CD4-positive, alpha-beta memory T cell (primary cell): ENCODE measurements at regions not wholly inside any gene's neighbourhood (a gene's known extent, or its start where the extent isn't known, plus 50 kb on each side); places are given as distances from the start of the nearest gene placed in this dataset.

ENCODE experiments used
- CTCF ChIA-PET: fragments of 350-600 bp; sonication (Branson Sonifier 250); formaldehyde crosslinking; loops from one replicate; lab custom pipeline; 2021; ENCODE audit warnings: inconsistent platforms; ENCODE audit not compliant: partially characterized antibody; lab: Charles Lee
- POLR2A ChIA-PET: fragments of 350-600 bp; sonication (Branson Sonifier 250); formaldehyde crosslinking; loops from one replicate; lab custom pipeline; 2021; ENCODE audit not compliant: partially characterized antibody; lab: Charles Lee
- DNase-seq, 5 donors: peaks; one replicate each; pipeline versions ENCODE4 v3.0.0 to v3.0.0-alpha.2; 2020 to 2022; ENCODE audit warnings: mixed read lengths in 1 of 5
- H3K27ac ChIP-seq: one replicate; pipeline ENCODE4 v1.7.0; 2013; ENCODE audit warnings: low read depth, low read length
- H3K27me3 ChIP-seq: 2 replicates; pipeline ENCODE4 v1.7.0; 2013; ENCODE audit warnings: mild to moderate bottlenecking, low read length, moderate library complexity; ENCODE audit not compliant: insufficient read depth
- H3K36me3 ChIP-seq: 2 replicates; pipeline ENCODE4 v1.7.0; 2013; ENCODE audit warnings: mild to moderate bottlenecking, low read length, moderate library complexity; ENCODE audit not compliant: insufficient read depth
- H3K4me1 ChIP-seq: 2 replicates; pipeline ENCODE4 v1.7.0; 2013; ENCODE audit warnings: mild to moderate bottlenecking, low read length, moderate library complexity; ENCODE audit not compliant: insufficient read depth
- H3K4me3 ChIP-seq, 2 donors: one replicate each; pipeline ENCODE4 v1.7.0; 2013; ENCODE audit warnings: low read length in 2 of 2, mild to moderate bottlenecking in 1 of 2
- H3K9me3 ChIP-seq, 2 donors: one replicate each; pipeline ENCODE4 v1.7.0; 2013; ENCODE audit warnings: low read length in 2 of 2, control low read depth in 1 of 2; ENCODE audit not compliant: control insufficient read depth in 1 of 2
- H3K27ac Mint-ChIP-seq, 7 donors: one replicate each; pipeline ENCODE4 v1.8.0; 2020 to 2021; ENCODE audit warnings: mixed read lengths in 7 of 7, mild to moderate bottlenecking in 6 of 7, inconsistent platforms in 3 of 7, moderate library complexity in 3 of 7
- H3K27me3 Mint-ChIP-seq, 2 donors: one replicate each; pipeline ENCODE4 v1.8.0; 2020 to 2021; ENCODE audit warnings: mixed read lengths in 2 of 2
- H3K36me3 Mint-ChIP-seq, 2 donors: one replicate each; pipeline ENCODE4 v1.8.0; 2020 to 2021; ENCODE audit warnings: mixed read lengths in 2 of 2, inconsistent platforms in 1 of 2, mild to moderate bottlenecking in 1 of 2
- H3K4me1 Mint-ChIP-seq, 4 donors: one replicate each; pipeline ENCODE4 v1.8.0; 2020 to 2021; ENCODE audit warnings: mixed read lengths in 4 of 4, mild to moderate bottlenecking in 1 of 4
- H3K4me3 Mint-ChIP-seq, 8 donors: one replicate each; pipeline ENCODE4 v1.8.0; 2020 to 2021; ENCODE audit warnings: mixed read lengths in 8 of 8, mild to moderate bottlenecking in 7 of 8, moderate library complexity in 6 of 8, inconsistent platforms in 3 of 8
- H3K9me3 Mint-ChIP-seq, 8 donors: one replicate each; pipeline ENCODE4 v1.8.0; 2020 to 2021; ENCODE audit warnings: mixed read lengths in 8 of 8, mild to moderate bottlenecking in 5 of 8, inconsistent platforms in 3 of 8, moderate library complexity in 1 of 8
- intact Hi-C: fragments of 100-400 bp; cut with micrococcal nuclease; formaldehyde crosslinking; loops from one replicate; pipeline ENCODE4 v1.15.1; 2023

GRCh38 chr3:55341502-55342031 is 145.5 kb downstream of the WNT5A start:
- ChIA-PET CTCF (no interaction called here), POLR2A (no interaction called here)
- no peak overlapping the region for H3K27ac ChIP-seq
- no peaks in the 10 kb centered on the region for H3K9me3 ChIP-seq
- no peak overlapping the region for H3K4me3 Mint-ChIP-seq
- no peaks in the 10 kb centered on the region for H3K27me3 Mint-ChIP-seq
- no peaks in the 10 kb centered on the region for H3K27me3 ChIP-seq
- H3K36me3 ChIP-seq, result no peaks in the 10 kb centered on the region
- DNase-seq, result no peak
- H3K9me3 Mint-ChIP-seq, result peaks cover 0 to 4% (median 0%) of the 10 kb centered on the region in 8 donors
- no peak overlapping the region for H3K4me3 ChIP-seq
- H3K36me3 Mint-ChIP-seq, result no peaks in the 10 kb centered on the region
- no peaks in the 10 kb centered on the region for H3K4me1 ChIP-seq
- intact Hi-C loops, result no loop called here
- no peak overlapping the region for H3K27ac Mint-ChIP-seq
- H3K4me1 Mint-ChIP-seq, result no peaks in the 10 kb centered on the region

GRCh38 chr3:55339819-55340218 is 147.3 kb downstream of the WNT5A start:
- Mint-ChIP-seq H3K27ac (no peak overlapping the region), H3K9me3 (peaks cover 0 to 4% (median 0%) of the 10 kb centered on the region in 8 donors), H3K27me3 (no peaks in the 10 kb centered on the region), H3K4me1 (no peaks in the 10 kb centered on the region), H3K36me3 (no peaks in the 10 kb centered on the region), H3K4me3 (no peak overlapping the region)
- DNase-seq, result no peak
- Histone ChIP-seq H3K9me3 (no peaks in the 10 kb centered on the region), H3K27ac (no peak overlapping the region), H3K27me3 (no peaks in the 10 kb centered on the region), H3K4me1 (no peaks in the 10 kb centered on the region), H3K4me3 (no peak overlapping the region), H3K36me3 (no peaks in the 10 kb centered on the region)
- CTCF ChIA-PET, result no interaction called here
- intact Hi-C loops, result no loop called here
- POLR2A ChIA-PET, result no interaction called here

GRCh38 chr3:55339390-55339789 is 147.7 kb downstream of the WNT5A start:
- H3K27me3 ChIP-seq, result no peaks in the 10 kb centered on the region
- no peak overlapping the region for H3K4me3 Mint-ChIP-seq
- no peak overlapping the region for H3K27ac Mint-ChIP-seq
- H3K36me3 Mint-ChIP-seq, result no peaks in the 10 kb centered on the region
- no peaks in the 10 kb centered on the region for H3K27me3 Mint-ChIP-seq
- DNase-seq, result no peak
- ChIA-PET CTCF (no interaction called here), POLR2A (no interaction called here)
- H3K9me3 Mint-ChIP-seq, result peaks cover 0 to 4% (median 0%) of the 10 kb centered on the region in 8 donors
- no peaks in the 10 kb centered on the region for H3K4me1 ChIP-seq
- no peaks in the 10 kb centered on the region for H3K36me3 ChIP-seq
- H3K4me3 ChIP-seq, result no peak overlapping the region
- intact Hi-C loops, result no loop called here
- H3K4me1 Mint-ChIP-seq, result no peaks in the 10 kb centered on the region
- H3K9me3 ChIP-seq, result no peaks in the 10 kb centered on the region
- no peak overlapping the region for H3K27ac ChIP-seq

- no peaks in the 10 kb centered on the region for H3K27me3 ChIP-seq
- no peak overlapping the region for H3K4me3 Mint-ChIP-seq
- ChIA-PET CTCF (no interaction called here), POLR2A (no interaction called here)
- no peaks in the 10 kb centered on the region for H3K4me1 ChIP-seq
- H3K9me3 ChIP-seq, result no peaks in the 10 kb centered on the region
- no peaks in the 10 kb centered on the region for H3K36me3 ChIP-seq
- no peak for DNase-seq
- peaks cover 0 to 7% (median 0%) of the 10 kb centered on the region in 8 donors for H3K9me3 Mint-ChIP-seq
- intact Hi-C loops, result no loop called here
- H3K27ac ChIP-seq, result no peak overlapping the region
- no peaks in the 10 kb centered on the region for H3K36me3 Mint-ChIP-seq
- H3K4me3 ChIP-seq, result no peak overlapping the region
- no peak overlapping the region for H3K27ac Mint-ChIP-seq
- H3K4me1 Mint-ChIP-seq, result no peaks in the 10 kb centered on the region
- no peaks in the 10 kb centered on the region for H3K27me3 Mint-ChIP-seq
These were observed 149.4 kb downstream of the WNT5A start for GRCh38 chr3:55337641-55338180.

- ChIA-PET CTCF (no interaction called here), POLR2A (no interaction called here)
- Histone ChIP-seq H3K4me3 (no peak overlapping the region), H3K9me3 (no peaks in the 10 kb centered on the region), H3K27ac (no peak overlapping the region), H3K36me3 (no peaks in the 10 kb centered on the region), H3K4me1 (no peaks in the 10 kb centered on the region), H3K27me3 (no peaks in the 10 kb centered on the region)
- H3K4me3 Mint-ChIP-seq, result no peak overlapping the region
- no peak overlapping the region for H3K27ac Mint-ChIP-seq
- no peak for DNase-seq
- peaks cover 0 to 7% (median 2%) of the 10 kb centered on the region in 8 donors for H3K9me3 Mint-ChIP-seq
- intact Hi-C loops, result no loop called here
- no peaks in the 10 kb centered on the region for H3K4me1 Mint-ChIP-seq
- H3K36me3 Mint-ChIP-seq, result no peaks in the 10 kb centered on the region
- H3K27me3 Mint-ChIP-seq, result no peaks in the 10 kb centered on the region
These were observed 153.2 kb downstream of the WNT5A start for GRCh38 chr3:55333923-55334322.

- H3K27me3 ChIP-seq, result no peaks in the 10 kb centered on the region
- Mint-ChIP-seq H3K27ac (no peak overlapping the region), H3K36me3 (no peaks in the 10 kb centered on the region), H3K27me3 (no peaks in the 10 kb centered on the region), H3K9me3 (peaks cover 0 to 4% (median 0%) of the 10 kb centered on the region in 8 donors), H3K4me1 (no peaks in the 10 kb centered on the region), H3K4me3 (no peak overlapping the region)
- no peaks in the 10 kb centered on the region for H3K36me3 ChIP-seq
- CTCF ChIA-PET, result no interaction called here
- intact Hi-C loops, result no loop called here
- H3K4me3 ChIP-seq, result no peak overlapping the region
- H3K4me1 ChIP-seq, result no peaks in the 10 kb centered on the region
- no peak for DNase-seq
- no peaks in the 10 kb centered on the region for H3K9me3 ChIP-seq
- POLR2A ChIA-PET, result no interaction called here
- no peak overlapping the region for H3K27ac ChIP-seq
These were observed 154.1 kb downstream of the WNT5A start for GRCh38 chr3:55333046-55333445.

- Histone ChIP-seq H3K36me3 (no peaks in the 10 kb centered on the region), H3K27ac (no peak overlapping the region), H3K4me1 (no peaks in the 10 kb centered on the region), H3K9me3 (no peaks in the 10 kb centered on the region), H3K27me3 (no peaks in the 10 kb centered on the region), H3K4me3 (no peak overlapping the region)
- no peak overlapping the region for H3K27ac Mint-ChIP-seq
- no peaks in the 10 kb centered on the region for H3K27me3 Mint-ChIP-seq
- ChIA-PET POLR2A (no interaction called here), CTCF (no interaction called here)
- no peaks in the 10 kb centered on the region for H3K4me1 Mint-ChIP-seq
- no peaks in the 10 kb centered on the region for H3K36me3 Mint-ChIP-seq
- intact Hi-C loops, result no loop called here
- DNase-seq, result no peak
- H3K9me3 Mint-ChIP-seq, result peaks cover 0 to 4% (median 0%) of the 10 kb centered on the region in 8 donors
- H3K4me3 Mint-ChIP-seq, result no peak overlapping the region
These were observed 154.9 kb downstream of the WNT5A start for GRCh38 chr3:55332176-55332575.
